ENCODE measurements at regions not wholly inside any gene's neighbourhood (a gene's known extent, or its start where the extent isn't known, plus 50 kb on each side); places are given as distances from the start of the nearest gene placed in this dataset.

- TF ChIP-seq BCL6B (tag by site-specific recombination; IDR thresholded peaks at IDR 0.05) (no peak), ELK4 (IDR thresholded peaks at IDR 0.05; ENCODE audit: borderline replicate concordance, low read depth, low read length) (no peak), ZNF274 (IDR thresholded peaks at IDR 0.05; ENCODE audit: low read length) (no peak), ZNF274 (tag by site-specific recombination; IDR thresholded peaks at IDR 0.05; ENCODE audit: borderline replicate concordance) (no peak), CTCF (tag by site-specific recombination; IDR thresholded peaks at IDR 0.05) (no peak), ZBTB26 (tag by site-specific recombination; optimal IDR thresholded peaks at IDR 0.05) (no peak)
Observed at GRCh38 chr10:111923032-111923431, 260.5 kb downstream of the GPAM start.

All from HEK293 (cell line).